Keratinocyte (primary cell): ENCODE measurements at regions not wholly inside any gene's neighbourhood (a gene's known extent, or its start where the extent isn't known, plus 50 kb on each side); places are given as distances from the start of the nearest gene placed in this dataset.

Source experiments
- EZH2 ChIP-seq: IDR thresholded peaks from one replicate; pipeline ENCODE4 v1.6.1; 2012; ENCODE audit warnings: inconsistent platforms, mild to moderate bottlenecking, low read length, moderate library complexity
- TF ChIP-seq, protein P1 (sequence below), 3 experiments: IDR thresholded peaks in 1 of 3; conservative IDR thresholded peaks in 1 of 3; optimal IDR thresholded peaks in 1 of 3; 2 replicates in 2 of 3; 3 replicates in 1 of 3; pipeline versions ENCODE3 to v1.5.1; 2011; ENCODE audit warnings: low read length in 3 of 3, mild to moderate bottlenecking in 3 of 3, moderate library complexity in 2 of 3, control low read depth in 1 of 3, inconsistent platforms in 1 of 3; ENCODE audit not compliant: insufficient read depth in 2 of 3; ENCODE audit errors: extremely low read depth in 1 of 3

GRCh38 chrX:10856797-10857196 is 236.4 kb upstream of the MID1 start:
- TF ChIP-seq, protein P1, sequence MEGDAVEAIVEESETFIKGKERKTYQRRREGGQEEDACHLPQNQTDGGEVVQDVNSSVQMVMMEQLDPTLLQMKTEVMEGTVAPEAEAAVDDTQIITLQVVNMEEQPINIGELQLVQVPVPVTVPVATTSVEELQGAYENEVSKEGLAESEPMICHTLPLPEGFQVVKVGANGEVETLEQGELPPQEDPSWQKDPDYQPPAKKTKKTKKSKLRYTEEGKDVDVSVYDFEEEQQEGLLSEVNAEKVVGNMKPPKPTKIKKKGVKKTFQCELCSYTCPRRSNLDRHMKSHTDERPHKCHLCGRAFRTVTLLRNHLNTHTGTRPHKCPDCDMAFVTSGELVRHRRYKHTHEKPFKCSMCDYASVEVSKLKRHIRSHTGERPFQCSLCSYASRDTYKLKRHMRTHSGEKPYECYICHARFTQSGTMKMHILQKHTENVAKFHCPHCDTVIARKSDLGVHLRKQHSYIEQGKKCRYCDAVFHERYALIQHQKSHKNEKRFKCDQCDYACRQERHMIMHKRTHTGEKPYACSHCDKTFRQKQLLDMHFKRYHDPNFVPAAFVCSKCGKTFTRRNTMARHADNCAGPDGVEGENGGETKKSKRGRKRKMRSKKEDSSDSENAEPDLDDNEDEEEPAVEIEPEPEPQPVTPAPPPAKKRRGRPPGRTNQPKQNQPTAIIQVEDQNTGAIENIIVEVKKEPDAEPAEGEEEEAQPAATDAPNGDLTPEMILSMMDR (optimal IDR thresholded peaks at IDR 0.05 in 1 of 3, IDR thresholded peaks at IDR 0.05 in 1 of 3, conservative IDR thresholded peaks at IDR 0.05 in 1 of 3; ENCODE audit: extremely low read depth in 1 of 3, insufficient read depth in 2 of 3, low read length in 3 of 3) = no peak
- TF ChIP-seq EZH2 = no peak
